ENCODE measurements at regions not wholly inside any gene's neighbourhood (a gene's known extent, or its start where the extent isn't known, plus 50 kb on each side); places are given as distances from the start of the nearest gene placed in this dataset.

DNA sequence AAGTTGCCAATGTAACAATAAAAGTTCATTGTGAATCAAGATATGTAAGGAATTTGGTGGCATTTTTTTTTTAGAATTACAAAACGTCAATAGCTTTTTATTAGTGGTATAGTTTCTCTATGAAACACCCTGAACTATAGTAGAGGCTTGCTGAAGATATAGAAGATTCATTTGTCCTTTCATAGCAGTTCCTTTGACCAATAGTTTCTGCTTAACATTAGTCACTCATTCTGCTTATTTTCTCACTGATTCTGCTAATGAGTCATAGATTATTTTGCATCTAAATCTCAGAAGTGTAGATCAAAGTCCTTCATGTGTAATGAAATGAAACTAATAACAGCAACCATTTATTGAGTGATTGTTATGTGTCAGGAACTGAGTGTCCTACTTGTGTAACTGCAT, 205.0 kb upstream of the TET2 start:
- Histone ChIP-seq H3K4me3 (ENCODE audit: severe bottlenecking) (no peak overlapping the region), H3K27ac (ENCODE audit: poor library complexity, severe bottlenecking) (no peak overlapping the region), H3K9me3 (ENCODE audit: severe bottlenecking) (no peaks in the 10 kb centered on the region), H3K27me3 (ENCODE audit: insufficient read depth, poor library complexity, severe bottlenecking) (no peaks in the 10 kb centered on the region), H3K36me3 (ENCODE audit: low read depth) (no peaks in the 10 kb centered on the region), H3K4me1 (ENCODE audit: insufficient read depth, poor library complexity, severe bottlenecking) (no peaks in the 10 kb centered on the region)
- TF ChIP-seq, protein P1, sequence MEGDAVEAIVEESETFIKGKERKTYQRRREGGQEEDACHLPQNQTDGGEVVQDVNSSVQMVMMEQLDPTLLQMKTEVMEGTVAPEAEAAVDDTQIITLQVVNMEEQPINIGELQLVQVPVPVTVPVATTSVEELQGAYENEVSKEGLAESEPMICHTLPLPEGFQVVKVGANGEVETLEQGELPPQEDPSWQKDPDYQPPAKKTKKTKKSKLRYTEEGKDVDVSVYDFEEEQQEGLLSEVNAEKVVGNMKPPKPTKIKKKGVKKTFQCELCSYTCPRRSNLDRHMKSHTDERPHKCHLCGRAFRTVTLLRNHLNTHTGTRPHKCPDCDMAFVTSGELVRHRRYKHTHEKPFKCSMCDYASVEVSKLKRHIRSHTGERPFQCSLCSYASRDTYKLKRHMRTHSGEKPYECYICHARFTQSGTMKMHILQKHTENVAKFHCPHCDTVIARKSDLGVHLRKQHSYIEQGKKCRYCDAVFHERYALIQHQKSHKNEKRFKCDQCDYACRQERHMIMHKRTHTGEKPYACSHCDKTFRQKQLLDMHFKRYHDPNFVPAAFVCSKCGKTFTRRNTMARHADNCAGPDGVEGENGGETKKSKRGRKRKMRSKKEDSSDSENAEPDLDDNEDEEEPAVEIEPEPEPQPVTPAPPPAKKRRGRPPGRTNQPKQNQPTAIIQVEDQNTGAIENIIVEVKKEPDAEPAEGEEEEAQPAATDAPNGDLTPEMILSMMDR (IDR thresholded peaks at IDR 0.05; ENCODE audit: poor library complexity, severe bottlenecking): no peak
- no peak for DNase-seq (ENCODE audit: low spot score)
- ATAC-seq (ENCODE audit: low read depth): no peak

GRCh38 chr4:104942990-104943743, 203.5 kb upstream of the TET2 start:
- Histone ChIP-seq H3K27ac (ENCODE audit: poor library complexity, severe bottlenecking) (no peak overlapping the region), H3K4me3 (ENCODE audit: severe bottlenecking) (no peak overlapping the region), H3K27me3 (ENCODE audit: insufficient read depth, poor library complexity, severe bottlenecking) (no peaks in the 10 kb centered on the region), H3K4me1 (ENCODE audit: insufficient read depth, poor library complexity, severe bottlenecking) (no peaks in the 10 kb centered on the region), H3K9me3 (ENCODE audit: severe bottlenecking) (no peaks in the 10 kb centered on the region), H3K36me3 (ENCODE audit: low read depth) (no peaks in the 10 kb centered on the region)
- ATAC-seq (ENCODE audit: low read depth) (no peak), DNase-seq (ENCODE audit: low spot score) (no peak)
- TF ChIP-seq, protein P1 (IDR thresholded peaks at IDR 0.05; ENCODE audit: poor library complexity, severe bottlenecking): no peak

DNA sequence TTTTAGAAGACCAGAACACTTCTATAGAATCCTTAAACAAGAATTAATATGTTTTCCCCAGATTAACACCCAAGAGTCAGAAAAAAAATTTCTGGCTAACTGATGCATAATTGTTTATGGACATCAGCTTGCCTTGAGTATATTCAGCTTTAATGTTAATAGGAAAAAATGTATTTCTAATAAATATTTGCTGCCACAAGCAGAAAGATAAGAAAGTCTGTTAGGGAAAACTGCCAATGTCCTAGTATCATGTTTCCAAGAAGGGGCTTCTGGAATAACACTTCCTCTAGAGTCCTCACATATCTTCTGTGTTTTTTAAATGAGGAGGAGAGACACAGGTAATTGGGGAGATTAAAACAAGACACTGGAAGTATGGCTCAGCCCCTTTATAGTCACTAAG, 202.1 kb upstream of the TET2 start:
- Histone ChIP-seq H3K4me3 (ENCODE audit: severe bottlenecking) (no peak overlapping the region), H3K27ac (ENCODE audit: poor library complexity, severe bottlenecking) (no peak overlapping the region), H3K27me3 (ENCODE audit: insufficient read depth, poor library complexity, severe bottlenecking) (no peaks in the 10 kb centered on the region), H3K36me3 (ENCODE audit: low read depth) (no peaks in the 10 kb centered on the region), H3K9me3 (ENCODE audit: severe bottlenecking) (no peaks in the 10 kb centered on the region), H3K4me1 (ENCODE audit: insufficient read depth, poor library complexity, severe bottlenecking) (no peaks in the 10 kb centered on the region)
- TF ChIP-seq, protein P1 (IDR thresholded peaks at IDR 0.05; ENCODE audit: poor library complexity, severe bottlenecking): no peak
- DNase-seq (ENCODE audit: low spot score): no peak
- no peak for ATAC-seq (ENCODE audit: low read depth)

DNA sequence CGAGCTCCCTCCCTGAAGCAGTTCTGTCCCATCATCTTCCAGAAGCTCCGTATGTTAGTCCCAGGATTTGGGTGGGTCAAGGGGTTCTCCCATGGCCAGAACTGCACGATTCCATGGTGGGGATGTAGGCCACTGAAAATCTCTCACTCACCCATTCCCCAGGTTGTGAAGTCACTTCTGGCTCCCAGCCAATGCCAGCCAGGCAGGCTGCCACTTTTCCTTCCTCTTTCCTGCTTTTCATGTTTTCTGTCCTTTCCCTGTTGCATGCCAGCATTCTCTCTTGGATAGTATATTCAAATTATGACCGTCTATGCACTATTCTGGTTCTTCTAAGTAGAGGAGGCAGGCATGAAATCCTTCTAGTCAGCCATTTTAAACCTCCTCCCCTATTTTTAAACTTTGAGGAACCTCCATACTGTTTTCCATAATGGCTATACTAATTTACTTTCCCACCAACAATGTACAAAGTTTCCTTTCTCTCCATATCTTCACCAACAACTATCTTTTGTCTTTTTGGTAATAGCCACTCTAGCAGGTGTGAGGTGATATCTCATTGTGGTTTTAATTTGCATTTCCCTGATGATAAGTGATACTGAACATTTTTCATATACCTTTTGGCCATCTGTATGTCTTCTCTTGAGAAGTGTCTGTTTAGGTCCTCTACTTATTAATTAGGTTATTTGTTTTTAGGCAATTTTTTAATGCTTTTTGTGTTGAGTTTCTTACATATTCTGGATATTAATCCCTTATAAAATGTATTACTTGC, 182.1 kb upstream of the TET2 start:
- ATAC-seq (ENCODE audit: low read depth): no peak
- no peak overlapping the region for H3K4me3 ChIP-seq (ENCODE audit: severe bottlenecking)
- no peak overlapping the region for H3K27ac ChIP-seq (ENCODE audit: poor library complexity, severe bottlenecking)
- no peaks in the 10 kb centered on the region for H3K36me3 ChIP-seq (ENCODE audit: low read depth)
- DNase-seq (ENCODE audit: low spot score): no peak
- TF ChIP-seq, protein P1 (IDR thresholded peaks at IDR 0.05; ENCODE audit: poor library complexity, severe bottlenecking): no peak
- no peaks in the 10 kb centered on the region for H3K27me3 ChIP-seq (ENCODE audit: insufficient read depth, poor library complexity, severe bottlenecking)
- H3K4me1 ChIP-seq (ENCODE audit: insufficient read depth, poor library complexity, severe bottlenecking): peaks cover 17% of the 10 kb centered on the region
- no peaks in the 10 kb centered on the region for H3K9me3 ChIP-seq (ENCODE audit: severe bottlenecking)
